Upper lobe of left lung (tissue), 6 donors: ENCODE measurements at regions not wholly inside any gene's neighbourhood (a gene's known extent, or its start where the extent isn't known, plus 50 kb on each side); places are given as distances from the start of the nearest gene placed in this dataset.

ENCODE experiments used
- ATAC-seq, 2 donors: fragments of 200-7000 bp; cut with Tn5 transposase; one replicate each; pipeline ENCODE4 v1.9.1; 2022; ENCODE audit warnings: mild to moderate bottlenecking in 2 of 2, moderate library complexity in 2 of 2; ENCODE audit not compliant: low FRiP score in 2 of 2
- DNase-seq, 2 donors: peaks; one replicate each; pipeline ENCODE4 v3.0.0-alpha.2; 2019 to 2020
- H3K27ac ChIP-seq, 4 donors: fragments of 200-600 bp; sonication (generic); one replicate each; pipeline ENCODE4 v1.5.1; 2016 to 2019
- H3K27me3 ChIP-seq, 4 donors: fragments of 200-600 bp; sonication (generic); one replicate each; pipeline ENCODE4 v1.5.1; 2017 to 2019
- H3K36me3 ChIP-seq, 4 donors: fragments of 200-600 bp; sonication (generic); one replicate each; pipeline ENCODE4 v1.5.1; 2016 to 2019
- H3K4me1 ChIP-seq, 4 donors: fragments of 200-600 bp; sonication (generic); one replicate each; pipeline ENCODE4 v1.5.1; 2018 to 2019
- H3K4me3 ChIP-seq, 4 donors: fragments of 200-600 bp; sonication (generic); one replicate each; pipeline ENCODE4 v1.5.1; 2017 to 2019; ENCODE audit warnings: mild to moderate bottlenecking in 2 of 4, moderate library complexity in 1 of 4
- H3K9me3 ChIP-seq, 4 donors: fragments of 200-600 bp; sonication (generic); one replicate each; pipeline ENCODE4 v1.5.1; 2018 to 2019
- CTCF ChIP-seq, 6 experiments: fragments of 450-650 bp in 4 of 6; fragments of 200-600 bp in 2 of 6; sonication (generic) in 2 of 6; IDR thresholded peaks; one replicate each; pipeline ENCODE4 v1.5.1; 2016 to 2019; ENCODE audit warnings: antibody characterized with exemption in 6 of 6
- EP300 ChIP-seq, 4 donors: sonication (generic); formaldehyde crosslinking; IDR thresholded peaks; one replicate each; pipeline ENCODE4 v1.5.1; 2017; ENCODE audit warnings: antibody characterized with exemption in 4 of 4, control low read depth in 2 of 4
- POLR2A ChIP-seq, 4 donors: fragments of 450-650 bp; IDR thresholded peaks; one replicate each; pipeline ENCODE4 v1.5.1; 2016 to 2017; ENCODE audit warnings: antibody characterized with exemption in 4 of 4, mild to moderate bottlenecking in 2 of 4
- POLR2AphosphoS5 ChIP-seq, 2 donors: sonication (generic); formaldehyde crosslinking; IDR thresholded peaks; one replicate each; pipeline ENCODE4 v1.5.1; 2017; ENCODE audit warnings: antibody characterized with exemption in 2 of 2
- WGBS, 2 donors: methylation state at CpG; one replicate each; pipeline ENCODE4 v1.1.5; 2017 to 2018; 5-methylcytosine and 5-hydroxymethylcytosine counted together
- donor health status: DM: no; HTN: no; CAD: no; lungs with moderate emphysema.
- donor health status: DM: no; HTN: yes; CAD: no; lungs with severe emphysema.

- Histone ChIP-seq H3K36me3 (no peaks in the 10 kb centered on the region), H3K27ac (no peak overlapping the region), H3K4me1 (no peaks in the 10 kb centered on the region), H3K27me3 (no peaks in the 10 kb centered on the region), H3K4me3 (no peak overlapping the region), H3K9me3 (no peaks in the 10 kb centered on the region)
- WGBS, 2 donors: 86 to 94% methylated on average over 1 of the region's 1 CpG
- DNase-seq (no peak), ATAC-seq (no peak)
- TF ChIP-seq CTCF (IDR thresholded peaks at IDR 0.05) (no peak), EP300 (IDR thresholded peaks at IDR 0.05) (no peak), POLR2A (IDR thresholded peaks at IDR 0.05) (no peak), POLR2AphosphoS5 (IDR thresholded peaks at IDR 0.05) (no peak)
Observed at GRCh38 chr5:25393957-25394356, 749.2 kb upstream of the CDH10 start.

GRCh38 chr5:25393256-25393655, 748.5 kb upstream of the CDH10 start:
- no peak for TF ChIP-seq CTCF (IDR thresholded peaks at IDR 0.05)
- TF ChIP-seq EP300 (IDR thresholded peaks at IDR 0.05): no peak
- TF ChIP-seq POLR2AphosphoS5 (IDR thresholded peaks at IDR 0.05): no peak
- TF ChIP-seq POLR2A (IDR thresholded peaks at IDR 0.05): no peak
- Histone ChIP-seq H3K27me3 (no peaks in the 10 kb centered on the region), H3K9me3 (no peaks in the 10 kb centered on the region), H3K4me3 (no peak overlapping the region), H3K4me1 (no peaks in the 10 kb centered on the region), H3K36me3 (no peaks in the 10 kb centered on the region), H3K27ac (no peak overlapping the region)
- DNase-seq: no peak
- ATAC-seq: no peak
- WGBS, 2 donors: 93 to 100% methylated on average over 1 of the region's 1 CpG

GRCh38 chr5:25387953-25388352, 743.2 kb upstream of the CDH10 start:
- ATAC-seq: no peak
- Histone ChIP-seq H3K27me3 (no peaks in the 10 kb centered on the region), H3K9me3 (peaks cover 0 to 5% (median 0%) of the 10 kb centered on the region in 4 donors), H3K4me3 (no peak overlapping the region), H3K4me1 (no peaks in the 10 kb centered on the region), H3K27ac (no peak overlapping the region), H3K36me3 (no peaks in the 10 kb centered on the region)
- DNase-seq: no peak
- 48 to 73% methylated on average over 1 of the region's 1 CpG for WGBS, 2 donors
- TF ChIP-seq POLR2AphosphoS5 (IDR thresholded peaks at IDR 0.05) (no peak), EP300 (IDR thresholded peaks at IDR 0.05) (no peak), POLR2A (IDR thresholded peaks at IDR 0.05) (no peak), CTCF (IDR thresholded peaks at IDR 0.05) (no peak)

GRCh38 chr5:25362799-25363198, 718.0 kb upstream of the CDH10 start:
- WGBS, 2 donors: 86 to 89% methylated on average over 3 to 5 of the region's 5 CpGs
- Histone ChIP-seq H3K9me3 (no peaks in the 10 kb centered on the region), H3K4me1 (no peaks in the 10 kb centered on the region), H3K27ac (no peak overlapping the region), H3K27me3 (no peaks in the 10 kb centered on the region), H3K36me3 (no peaks in the 10 kb centered on the region), H3K4me3 (no peak overlapping the region)
- DNase-seq: no peak
- no peak for TF ChIP-seq CTCF (IDR thresholded peaks at IDR 0.05)
- no peak for TF ChIP-seq POLR2A (IDR thresholded peaks at IDR 0.05)
- no peak for TF ChIP-seq POLR2AphosphoS5 (IDR thresholded peaks at IDR 0.05)
- TF ChIP-seq EP300 (IDR thresholded peaks at IDR 0.05): no peak
- ATAC-seq: no peak

GRCh38 chr5:25358919-25359318, 714.1 kb upstream of the CDH10 start:
- no peak for ATAC-seq
- TF ChIP-seq POLR2AphosphoS5 (IDR thresholded peaks at IDR 0.05): no peak
- TF ChIP-seq EP300 (IDR thresholded peaks at IDR 0.05): no peak
- TF ChIP-seq CTCF (IDR thresholded peaks at IDR 0.05): no peak
- TF ChIP-seq POLR2A (IDR thresholded peaks at IDR 0.05): no peak
- H3K4me3 ChIP-seq: no peak overlapping the region
- no peaks in the 10 kb centered on the region for H3K27me3 ChIP-seq
- 95 to 97% methylated on average over 2 of the region's 2 CpGs for whole genome bisulfite sequencing, 2 donors
- H3K9me3 ChIP-seq: no peaks in the 10 kb centered on the region
- H3K36me3 ChIP-seq: no peaks in the 10 kb centered on the region
- no peak overlapping the region for H3K27ac ChIP-seq
- DNase-seq: no peak
- H3K4me1 ChIP-seq: no peaks in the 10 kb centered on the region
